ENCODE measurements at regions not wholly inside any gene's neighbourhood (a gene's known extent, or its start where the extent isn't known, plus 50 kb on each side); places are given as distances from the start of the nearest gene placed in this dataset.

- Histone ChIP-seq H3K36me3 (no peaks in the 10 kb centered on the region), H3K27me3 (no peaks in the 10 kb centered on the region), H3K4me3 (no peak overlapping the region), H3K27ac (no peak overlapping the region), H3K4me1 (no peaks in the 10 kb centered on the region), H3K9me3 (no peaks in the 10 kb centered on the region), H3K9ac (ENCODE audit: low read depth in 2 of 2, low read length in 2 of 2) (no peak overlapping the region)
- intact Hi-C loops (cut with DNase I) = no loop called here
- TF ChIP-seq, protein P1, sequence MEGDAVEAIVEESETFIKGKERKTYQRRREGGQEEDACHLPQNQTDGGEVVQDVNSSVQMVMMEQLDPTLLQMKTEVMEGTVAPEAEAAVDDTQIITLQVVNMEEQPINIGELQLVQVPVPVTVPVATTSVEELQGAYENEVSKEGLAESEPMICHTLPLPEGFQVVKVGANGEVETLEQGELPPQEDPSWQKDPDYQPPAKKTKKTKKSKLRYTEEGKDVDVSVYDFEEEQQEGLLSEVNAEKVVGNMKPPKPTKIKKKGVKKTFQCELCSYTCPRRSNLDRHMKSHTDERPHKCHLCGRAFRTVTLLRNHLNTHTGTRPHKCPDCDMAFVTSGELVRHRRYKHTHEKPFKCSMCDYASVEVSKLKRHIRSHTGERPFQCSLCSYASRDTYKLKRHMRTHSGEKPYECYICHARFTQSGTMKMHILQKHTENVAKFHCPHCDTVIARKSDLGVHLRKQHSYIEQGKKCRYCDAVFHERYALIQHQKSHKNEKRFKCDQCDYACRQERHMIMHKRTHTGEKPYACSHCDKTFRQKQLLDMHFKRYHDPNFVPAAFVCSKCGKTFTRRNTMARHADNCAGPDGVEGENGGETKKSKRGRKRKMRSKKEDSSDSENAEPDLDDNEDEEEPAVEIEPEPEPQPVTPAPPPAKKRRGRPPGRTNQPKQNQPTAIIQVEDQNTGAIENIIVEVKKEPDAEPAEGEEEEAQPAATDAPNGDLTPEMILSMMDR (IDR thresholded peaks at IDR 0.05) = no peak
- DNase-seq = no peak
Measured at GRCh38 chr5:172548311-172548731, 92.7 kb upstream of the NEURL1B start.

DNA sequence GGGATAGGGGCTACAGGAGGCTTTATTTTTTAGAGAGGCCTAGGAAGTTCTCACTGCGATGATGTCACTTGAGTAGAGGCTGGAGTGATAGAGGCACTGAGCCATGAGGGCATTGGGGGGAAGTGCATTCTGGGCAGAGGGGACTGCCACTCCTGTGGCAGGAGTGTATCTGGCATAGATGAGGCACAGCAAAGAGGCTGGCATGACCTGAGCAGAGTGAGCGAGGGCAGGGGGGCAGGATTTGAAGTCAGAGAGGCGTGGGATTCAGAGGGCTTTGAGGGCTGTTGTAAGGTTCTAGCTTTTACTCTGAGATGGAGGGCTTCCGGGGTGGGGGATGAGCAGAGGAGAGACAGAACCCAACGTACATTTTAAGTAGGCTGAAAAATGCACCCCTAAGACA lies 91.9 kb upstream of the SH3PXD2B start:
- Histone ChIP-seq H3K9me3 (no peaks in the 10 kb centered on the region), H3K36me3 (no peaks in the 10 kb centered on the region), H3K27me3 (no peaks in the 10 kb centered on the region), H3K9ac (ENCODE audit: low read depth in 2 of 2, low read length in 2 of 2) (no peak overlapping the region), H3K27ac (no peak overlapping the region), H3K4me3 (no peak overlapping the region), H3K4me1 (no peaks in the 10 kb centered on the region)
- intact Hi-C loops (cut with DNase I) = no loop called here
- TF ChIP-seq, protein P1 (IDR thresholded peaks at IDR 0.05) = no peak
- no peak for DNase-seq

- no peaks in the 10 kb centered on the region for H3K27me3 ChIP-seq
- H3K4me1 ChIP-seq = no peaks in the 10 kb centered on the region
- H3K36me3 ChIP-seq = no peaks in the 10 kb centered on the region
- TF ChIP-seq, protein P1 (IDR thresholded peaks at IDR 0.05) = no peak
- no peak overlapping the region for H3K27ac ChIP-seq
- no peak for DNase-seq
- no peaks in the 10 kb centered on the region for H3K9me3 ChIP-seq
- intact Hi-C loops (cut with DNase I) = no loop called here
- H3K9ac ChIP-seq (ENCODE audit: low read depth in 2 of 2, low read length in 2 of 2) = no peak overlapping the region
- H3K4me3 ChIP-seq = no peak overlapping the region
Measured at GRCh38 chr5:172545291-172545801, 91.0 kb upstream of the SH3PXD2B start.

DNA sequence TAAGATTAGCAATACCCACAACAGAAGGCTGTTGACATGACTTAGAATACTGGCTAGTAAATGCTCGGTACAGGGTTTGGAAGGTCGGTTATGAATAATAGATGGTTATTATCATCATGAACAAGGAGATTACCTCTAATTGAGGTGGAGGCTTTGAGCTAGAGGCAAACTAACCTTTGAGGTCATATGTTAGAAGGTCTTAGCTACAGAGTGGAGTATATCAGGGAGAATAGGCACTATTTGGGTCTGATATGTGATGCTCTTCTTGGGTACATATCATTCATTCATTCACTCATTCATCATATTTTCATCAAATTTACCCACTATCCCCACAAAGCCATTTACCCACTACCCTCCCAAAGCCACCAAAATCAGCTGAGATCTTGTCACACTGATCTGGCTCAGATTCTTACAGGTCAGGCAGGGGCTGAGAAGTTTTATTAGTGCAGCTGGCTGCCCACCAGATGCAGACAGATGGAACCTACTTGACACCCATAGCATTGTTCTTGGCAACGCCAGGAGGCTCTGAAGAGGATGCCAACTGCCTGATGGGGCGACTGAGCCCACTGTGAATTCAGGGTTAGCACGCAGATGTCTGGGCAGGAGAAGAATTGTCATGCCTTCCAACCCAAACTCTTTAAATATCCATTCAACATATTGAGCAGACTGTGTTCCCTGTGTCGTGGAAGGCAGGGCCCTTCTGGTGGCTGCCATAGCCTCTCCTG lies 90.2 kb upstream of the SH3PXD2B start:
- H3K4me3 ChIP-seq = no peak overlapping the region
- H3K9me3 ChIP-seq = no peaks in the 10 kb centered on the region
- no peak overlapping the region for H3K27ac ChIP-seq
- no peaks in the 10 kb centered on the region for H3K36me3 ChIP-seq
- no peak for DNase-seq
- no peaks in the 10 kb centered on the region for H3K27me3 ChIP-seq
- TF ChIP-seq, protein P1 (IDR thresholded peaks at IDR 0.05) = no peak
- H3K9ac ChIP-seq (ENCODE audit: low read depth in 2 of 2, low read length in 2 of 2) = no peak overlapping the region
- intact Hi-C loops (cut with DNase I) = no loop called here
- no peaks in the 10 kb centered on the region for H3K4me1 ChIP-seq

GRCh38 chr5:172543484-172544298 lies 89.4 kb upstream of the SH3PXD2B start:
- DNase-seq = no peak
- no peaks in the 10 kb centered on the region for H3K9me3 ChIP-seq
- intact Hi-C loops (cut with DNase I) = no loop called here

More at GRCh38 chr5:172543484-172544298, 89.4 kb upstream of the SH3PXD2B start:
- Histone ChIP-seq H3K36me3 (no peaks in the 10 kb centered on the region), H3K27me3 (no peaks in the 10 kb centered on the region), H3K4me3 (no peak overlapping the region), H3K27ac (no peak overlapping the region), H3K9ac (ENCODE audit: low read depth in 2 of 2, low read length in 2 of 2) (no peak overlapping the region), H3K4me1 (no peaks in the 10 kb centered on the region)
- TF ChIP-seq, protein P1 (IDR thresholded peaks at IDR 0.05) = no peak
